Kidney (tissue), 13 donors: ENCODE measurements at regions not wholly inside any gene's neighbourhood (a gene's known extent, or its start where the extent isn't known, plus 50 kb on each side); places are given as distances from the start of the nearest gene placed in this dataset.

Source experiments
- DNase-seq, 5 donors: peaks; one replicate each; pipeline ENCODE4 v3.0.0-alpha.2; 2013 to 2020
- FAIRE-seq: peaks from 2 replicates; lab custom pipeline; 2012; peaks lifted over from hg19 to GRCh38; lab: Jason Lieb, UNC
- H3K27ac ChIP-seq, 2 donors: one replicate each; pipeline ENCODE4 v1.7.0; 2013; ENCODE audit warnings: low read depth in 2 of 2, low read length in 2 of 2, inconsistent platforms in 1 of 2
- H3K27me3 ChIP-seq: one replicate; pipeline ENCODE4 v1.7.1; 2013; ENCODE audit warnings: low read length, inconsistent platforms; ENCODE audit not compliant: control insufficient read depth, insufficient read depth
- H3K36me3 ChIP-seq, 3 donors: one replicate each; pipeline versions ENCODE4 v1.7.0 to v1.7.1; 2013; ENCODE audit warnings: low read length in 3 of 3, control low read depth in 1 of 3, inconsistent platforms in 1 of 3; ENCODE audit not compliant: insufficient read depth in 3 of 3, control insufficient read depth in 2 of 3
- H3K4me1 ChIP-seq, 3 donors: one replicate each; pipeline versions ENCODE4 v1.7.0 to v1.7.1; 2013; ENCODE audit warnings: low read length in 3 of 3, inconsistent platforms in 1 of 3, low read depth in 1 of 3; ENCODE audit not compliant: control insufficient read depth in 2 of 3, insufficient read depth in 2 of 3
- H3K4me3 ChIP-seq, 3 donors: one replicate each; pipeline versions ENCODE4 v1.7.0 to v1.8.1; 2013; ENCODE audit warnings: low read length in 3 of 3, control low read depth in 1 of 3, inconsistent platforms in 1 of 3
- H3K9ac ChIP-seq, 3 donors: one replicate each; pipeline versions ENCODE4 v1.7.0 to v1.7.1; 2013; ENCODE audit warnings: low read length in 3 of 3, control low read depth in 1 of 3, inconsistent platforms in 1 of 3
- H3K9me3 ChIP-seq, 3 donors: one replicate each; pipeline versions ENCODE4 v1.7.0 to v1.7.1; 2013; ENCODE audit warnings: low read length in 3 of 3, control low read depth in 1 of 3, inconsistent platforms in 1 of 3; ENCODE audit not compliant: control insufficient read depth in 2 of 3, insufficient read depth in 1 of 3
- intact Hi-C: fragments of 100-400 bp; cut with DNase I; formaldehyde crosslinking; loops from one replicate; pipeline ENCODE4 v1.11.1; 2022
- TF ChIP-seq, protein P1 (sequence below): IDR thresholded peaks from 3 replicates; pipeline ENCODE4 v1.5.1; 2012; ENCODE audit warnings: mild to moderate bottlenecking, moderate library complexity, borderline replicate concordance; ENCODE audit not compliant: insufficient read depth; ENCODE audit errors: extremely low read depth
- donor health status: control.
- donor health status: control.
- donor health status: control.
- donor health status: control.
- donor health status: control.
- donor health status: DM: yes; HTN: yes; CAD: no.
- donor health status: Normal renal cell carcinoma (clear cell type).

DNA sequence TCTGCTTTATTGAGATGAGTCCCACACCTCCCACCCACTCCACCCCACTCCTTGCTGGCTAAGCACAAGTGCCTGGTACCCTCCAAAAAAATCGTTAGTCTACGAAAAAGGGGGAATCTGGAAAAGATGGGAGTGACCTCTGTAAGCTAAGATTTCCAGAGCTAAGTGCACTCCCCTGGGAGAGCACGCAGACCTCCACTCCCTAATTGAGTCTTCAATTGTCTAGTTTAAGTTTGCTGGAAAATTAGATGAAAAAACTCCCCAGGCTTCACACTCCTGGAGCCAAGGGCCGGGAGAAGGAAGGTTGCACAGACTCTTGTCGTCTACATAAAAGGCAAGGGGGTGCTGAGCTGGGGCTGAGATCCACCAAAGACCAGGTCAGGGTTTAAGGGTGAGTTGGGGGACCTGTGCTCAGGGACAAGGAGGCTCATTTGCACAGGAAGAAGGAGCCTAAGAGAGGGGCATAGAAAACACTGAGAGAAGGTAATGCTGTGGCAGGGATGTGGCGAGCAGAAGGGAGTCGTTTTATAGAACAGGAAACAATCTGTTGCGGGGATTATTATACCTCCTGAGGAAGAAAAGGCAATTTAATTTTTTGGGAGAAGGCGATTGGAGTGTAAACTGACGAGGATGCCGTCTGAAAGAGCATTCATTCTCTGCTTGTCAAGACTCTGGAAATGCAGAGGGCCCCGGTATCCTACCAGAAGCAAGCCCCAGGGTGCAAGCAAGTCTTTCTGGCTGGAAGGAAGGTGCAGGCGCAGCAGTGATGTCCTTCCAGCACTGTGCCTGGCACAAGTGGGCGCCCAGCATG is 126.5 kb upstream of the DLG1 start:
- no peak overlapping the region for H3K9ac ChIP-seq
- no peaks in the 10 kb centered on the region for H3K36me3 ChIP-seq
- peaks cover 0 to 11% (median 2%) of the 10 kb centered on the region in 3 donors for H3K4me1 ChIP-seq
- H3K27ac ChIP-seq = no peak overlapping the region
- H3K27me3 ChIP-seq = no peaks in the 10 kb centered on the region
- FAIRE-seq (no peak), DNase-seq (no peak)
- H3K4me3 ChIP-seq = no peak overlapping the region
- H3K9me3 ChIP-seq = no peaks in the 10 kb centered on the region
- intact Hi-C loops = no loop called here
- TF ChIP-seq, protein P1, sequence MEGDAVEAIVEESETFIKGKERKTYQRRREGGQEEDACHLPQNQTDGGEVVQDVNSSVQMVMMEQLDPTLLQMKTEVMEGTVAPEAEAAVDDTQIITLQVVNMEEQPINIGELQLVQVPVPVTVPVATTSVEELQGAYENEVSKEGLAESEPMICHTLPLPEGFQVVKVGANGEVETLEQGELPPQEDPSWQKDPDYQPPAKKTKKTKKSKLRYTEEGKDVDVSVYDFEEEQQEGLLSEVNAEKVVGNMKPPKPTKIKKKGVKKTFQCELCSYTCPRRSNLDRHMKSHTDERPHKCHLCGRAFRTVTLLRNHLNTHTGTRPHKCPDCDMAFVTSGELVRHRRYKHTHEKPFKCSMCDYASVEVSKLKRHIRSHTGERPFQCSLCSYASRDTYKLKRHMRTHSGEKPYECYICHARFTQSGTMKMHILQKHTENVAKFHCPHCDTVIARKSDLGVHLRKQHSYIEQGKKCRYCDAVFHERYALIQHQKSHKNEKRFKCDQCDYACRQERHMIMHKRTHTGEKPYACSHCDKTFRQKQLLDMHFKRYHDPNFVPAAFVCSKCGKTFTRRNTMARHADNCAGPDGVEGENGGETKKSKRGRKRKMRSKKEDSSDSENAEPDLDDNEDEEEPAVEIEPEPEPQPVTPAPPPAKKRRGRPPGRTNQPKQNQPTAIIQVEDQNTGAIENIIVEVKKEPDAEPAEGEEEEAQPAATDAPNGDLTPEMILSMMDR = no peak

DNA sequence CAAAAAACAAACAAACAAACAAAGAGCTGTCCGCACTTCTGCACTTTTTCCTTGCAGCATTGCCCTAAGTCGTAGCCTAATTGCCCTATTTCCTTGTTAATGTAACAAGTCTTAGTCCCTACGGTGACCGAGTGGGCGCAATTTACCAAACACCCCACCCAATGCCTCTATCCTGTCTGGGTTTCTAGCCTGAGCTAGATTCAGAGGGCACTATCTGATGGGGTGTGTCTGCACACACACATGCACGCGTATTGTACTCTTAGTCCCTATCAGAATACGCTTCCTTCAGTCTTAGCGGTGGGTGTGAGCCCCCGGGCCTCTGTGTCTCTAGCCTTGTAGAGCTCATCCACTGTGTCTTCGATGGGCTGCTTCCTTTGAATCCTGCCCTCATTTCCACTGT is 125.9 kb upstream of the DLG1 start:
- no peaks in the 10 kb centered on the region for H3K36me3 ChIP-seq
- no peaks in the 10 kb centered on the region for H3K9me3 ChIP-seq
- H3K4me1 ChIP-seq = peaks cover 0 to 11% (median 2%) of the 10 kb centered on the region in 3 donors
- no peaks in the 10 kb centered on the region for H3K27me3 ChIP-seq
- FAIRE-seq = no peak
- no peak overlapping the region for H3K9ac ChIP-seq
- H3K27ac ChIP-seq = no peak overlapping the region
- TF ChIP-seq, protein P1 = no peak
- DNase-seq = no peak
- H3K4me3 ChIP-seq = no peak overlapping the region
- intact Hi-C loops = no loop called here

DNA sequence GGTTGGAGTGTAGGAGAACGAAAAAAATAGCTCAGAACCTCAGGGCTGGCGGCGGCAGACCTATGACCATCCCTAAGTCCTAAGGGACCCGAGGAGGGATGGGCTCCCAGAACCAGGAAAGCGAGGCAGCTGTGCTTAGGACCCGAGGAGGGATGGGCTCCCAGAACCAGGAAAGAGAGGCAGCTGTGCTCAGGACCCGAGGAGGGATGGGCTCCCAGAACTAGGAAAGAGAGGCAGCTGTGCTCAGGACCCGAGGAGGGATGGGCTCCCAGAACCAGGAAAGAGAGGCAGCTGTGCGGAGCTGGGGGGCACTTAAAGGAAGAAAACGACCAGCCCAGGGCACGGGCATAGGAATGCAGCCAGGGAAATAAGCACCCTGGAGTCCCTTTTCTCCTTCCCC is 125.0 kb upstream of the DLG1 start:
- no peaks in the 10 kb centered on the region for H3K27me3 ChIP-seq
- H3K9me3 ChIP-seq = no peaks in the 10 kb centered on the region
- no peak overlapping the region for H3K9ac ChIP-seq
- TF ChIP-seq, protein P1 = no peak
- intact Hi-C loops = no loop called here
- H3K27ac ChIP-seq = no peak overlapping the region
- H3K36me3 ChIP-seq = no peaks in the 10 kb centered on the region
- H3K4me3 ChIP-seq = no peak overlapping the region
- H3K4me1 ChIP-seq = peaks cover 0 to 5% (median 2%) of the 10 kb centered on the region in 3 donors
- DNase-seq (no peak), FAIRE-seq (no peak)
